ENCODE measurements at regions not wholly inside any gene's neighbourhood (a gene's known extent, or its start where the extent isn't known, plus 50 kb on each side); places are given as distances from the start of the nearest gene placed in this dataset.

GRCh38 chr6:167392631-167393316, 67.9 kb downstream of the TTLL2 start:
- no peak overlapping the region for H3K9ac ChIP-seq (ENCODE audit: low read depth, low read length)
- H3K79me2 ChIP-seq (ENCODE audit: insufficient read depth, low read length): no peaks in the 10 kb centered on the region
- H4K20me1 ChIP-seq (ENCODE audit: insufficient read depth, low read length): no peaks in the 10 kb centered on the region
- H3K27ac ChIP-seq (ENCODE audit: low read length): no peak overlapping the region
- H3K4me2 ChIP-seq (ENCODE audit: insufficient read depth, low read length): no peak overlapping the region
- no peaks in the 10 kb centered on the region for H3K9me3 ChIP-seq (ENCODE audit: insufficient read depth, low read length, severe bottlenecking)
- no peak for TF ChIP-seq CTCF (IDR thresholded peaks at IDR 0.05; ENCODE audit: borderline replicate concordance, extremely low read depth, low read length, poor library complexity, severe bottlenecking)
- TF ChIP-seq EZH2 (IDR thresholded peaks at IDR 0.05; ENCODE audit: borderline replicate concordance, low read depth, low read length, severe bottlenecking): no peak
- no peaks in the 10 kb centered on the region for H3K27me3 ChIP-seq (ENCODE audit: insufficient read depth, low read length, poor library complexity)
- ATAC-seq (ENCODE audit: insufficient read depth, low read depth): 0 out of 3 replicates have a peak, but pooled peaks have one; percentile 44
- DNase-seq: no peak
- H3K4me1 ChIP-seq (ENCODE audit: insufficient read depth, low read length): no peaks in the 10 kb centered on the region
- no peak overlapping the region for H2AFZ ChIP-seq (ENCODE audit: low read depth, low read length)
- H3K4me3 ChIP-seq (ENCODE audit: low read depth in 1 of 2, low read length in 2 of 2): no peak overlapping the region
- H3K36me3 ChIP-seq (ENCODE audit: insufficient read depth, low read length): no peaks in the 10 kb centered on the region

- DNase-seq: no peak
- no peak overlapping the region for H3K9ac ChIP-seq (ENCODE audit: low read depth, low read length)
- H3K36me3 ChIP-seq (ENCODE audit: insufficient read depth, low read length): no peaks in the 10 kb centered on the region
- H3K4me2 ChIP-seq (ENCODE audit: insufficient read depth, low read length): no peak overlapping the region
- no peaks in the 10 kb centered on the region for H3K27me3 ChIP-seq (ENCODE audit: insufficient read depth, low read length, poor library complexity)
- H3K79me2 ChIP-seq (ENCODE audit: insufficient read depth, low read length): no peaks in the 10 kb centered on the region
- H3K4me3 ChIP-seq (ENCODE audit: low read depth in 1 of 2, low read length in 2 of 2): no peak overlapping the region
- no peaks in the 10 kb centered on the region for H4K20me1 ChIP-seq (ENCODE audit: insufficient read depth, low read length)
- no peak overlapping the region for H2AFZ ChIP-seq (ENCODE audit: low read depth, low read length)
- H3K9me3 ChIP-seq (ENCODE audit: insufficient read depth, low read length, severe bottlenecking): no peaks in the 10 kb centered on the region
- H3K27ac ChIP-seq (ENCODE audit: low read length): no peak overlapping the region
- TF ChIP-seq EZH2 (IDR thresholded peaks at IDR 0.05; ENCODE audit: borderline replicate concordance, low read depth, low read length, severe bottlenecking): no peak
- no peak for TF ChIP-seq CTCF (IDR thresholded peaks at IDR 0.05; ENCODE audit: borderline replicate concordance, extremely low read depth, low read length, poor library complexity, severe bottlenecking)
- no peak for ATAC-seq (ENCODE audit: insufficient read depth, low read depth)
- H3K4me1 ChIP-seq (ENCODE audit: insufficient read depth, low read length): no peaks in the 10 kb centered on the region
Measured at GRCh38 chr6:167393731-167394130, 68.8 kb downstream of the TTLL2 start.

GRCh38 chr6:167394339-167394738, 69.5 kb downstream of the TTLL2 start:
- no peaks in the 10 kb centered on the region for H4K20me1 ChIP-seq (ENCODE audit: insufficient read depth, low read length)
- no peaks in the 10 kb centered on the region for H3K27me3 ChIP-seq (ENCODE audit: insufficient read depth, low read length, poor library complexity)
- DNase-seq (no peak), ATAC-seq (ENCODE audit: insufficient read depth, low read depth) (no peak)
- no peaks in the 10 kb centered on the region for H3K9me3 ChIP-seq (ENCODE audit: insufficient read depth, low read length, severe bottlenecking)
- no peak overlapping the region for H3K4me3 ChIP-seq (ENCODE audit: low read depth in 1 of 2, low read length in 2 of 2)
- H2AFZ ChIP-seq (ENCODE audit: low read depth, low read length): no peak overlapping the region
- no peaks in the 10 kb centered on the region for H3K4me1 ChIP-seq (ENCODE audit: insufficient read depth, low read length)
- TF ChIP-seq EZH2 (IDR thresholded peaks at IDR 0.05; ENCODE audit: borderline replicate concordance, low read depth, low read length, severe bottlenecking) (no peak), CTCF (IDR thresholded peaks at IDR 0.05; ENCODE audit: borderline replicate concordance, extremely low read depth, low read length, poor library complexity, severe bottlenecking) (no peak)
- no peak overlapping the region for H3K9ac ChIP-seq (ENCODE audit: low read depth, low read length)
- no peaks in the 10 kb centered on the region for H3K36me3 ChIP-seq (ENCODE audit: insufficient read depth, low read length)
- no peak overlapping the region for H3K27ac ChIP-seq (ENCODE audit: low read length)
- no peak overlapping the region for H3K4me2 ChIP-seq (ENCODE audit: insufficient read depth, low read length)
- no peaks in the 10 kb centered on the region for H3K79me2 ChIP-seq (ENCODE audit: insufficient read depth, low read length)
